ENCODE measurements at regions not wholly inside any gene's neighbourhood (a gene's known extent, or its start where the extent isn't known, plus 50 kb on each side); places are given as distances from the start of the nearest gene placed in this dataset.

DNA sequence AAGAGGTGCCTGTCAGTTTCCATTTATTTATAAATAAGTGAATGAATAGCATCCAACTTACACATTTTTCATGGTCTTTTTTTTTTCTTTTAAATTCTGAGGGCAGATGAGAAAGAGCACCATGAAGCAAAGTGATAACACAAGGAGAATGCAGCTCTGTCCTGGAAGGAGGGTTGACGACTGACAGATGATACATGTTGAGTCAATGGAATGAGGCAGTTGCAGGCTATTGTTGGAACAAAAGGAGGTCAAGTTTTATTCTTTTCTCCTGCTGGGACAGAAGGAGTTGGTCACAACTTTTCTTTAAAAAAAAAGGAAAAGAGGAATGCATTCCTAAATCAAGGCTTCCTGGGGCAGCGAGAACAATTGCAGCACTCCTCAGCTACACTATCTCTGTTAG lies 119.9 kb upstream of the PLEKHG7 start:
- DNase-seq: no peak

DNA sequence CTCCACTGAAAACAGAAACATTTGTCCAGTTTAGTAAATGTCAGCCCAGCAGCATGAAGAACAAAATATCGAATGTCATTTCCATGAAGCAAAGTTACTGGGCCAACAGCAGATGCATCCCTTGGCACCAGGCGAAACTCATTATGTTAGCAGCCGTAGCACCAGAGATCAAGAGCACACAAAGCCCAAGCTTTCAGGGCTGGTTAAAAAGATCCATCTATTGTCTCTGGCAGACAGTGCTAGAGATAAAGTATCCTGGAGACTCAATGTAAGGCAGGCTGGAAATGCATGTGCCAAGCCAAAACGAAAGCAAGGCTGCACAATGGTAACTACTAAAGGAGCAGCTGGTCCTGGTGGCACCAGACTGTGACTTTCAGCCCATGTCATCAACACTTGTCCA lies 120.3 kb upstream of the PLEKHG7 start:
- DNase-seq: no peak

DNA sequence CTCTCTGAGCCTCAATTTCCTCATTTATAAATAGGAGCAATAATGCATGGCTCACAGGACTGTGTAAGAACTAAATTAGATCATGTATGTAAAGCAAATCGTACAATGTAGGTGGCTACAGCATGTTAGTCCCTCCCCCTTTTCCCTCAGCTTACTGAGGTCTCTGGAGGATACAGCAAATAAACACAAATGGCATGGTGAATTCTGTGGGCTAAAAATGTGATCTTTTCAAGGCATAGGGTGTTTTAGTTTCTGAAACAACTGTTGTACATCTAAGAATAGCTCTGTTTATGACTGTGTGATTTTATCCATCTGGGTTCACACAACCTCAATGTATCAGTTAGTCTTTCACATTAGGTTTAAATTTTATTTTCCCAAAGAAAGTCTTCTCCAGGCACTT lies 121.2 kb upstream of the PLEKHG7 start:
- DNase-seq: no peak

GRCh38 chr12:92574911-92575570 lies 127.7 kb upstream of the PLEKHG7 start:
- no peak for DNase-seq

GRCh38 chr12:92574051-92574783 lies 128.6 kb upstream of the PLEKHG7 start:
- no peak for DNase-seq

GRCh38 chr12:92573104-92573503 lies 129.7 kb upstream of the PLEKHG7 start:
- DNase-seq: no peak

DNA sequence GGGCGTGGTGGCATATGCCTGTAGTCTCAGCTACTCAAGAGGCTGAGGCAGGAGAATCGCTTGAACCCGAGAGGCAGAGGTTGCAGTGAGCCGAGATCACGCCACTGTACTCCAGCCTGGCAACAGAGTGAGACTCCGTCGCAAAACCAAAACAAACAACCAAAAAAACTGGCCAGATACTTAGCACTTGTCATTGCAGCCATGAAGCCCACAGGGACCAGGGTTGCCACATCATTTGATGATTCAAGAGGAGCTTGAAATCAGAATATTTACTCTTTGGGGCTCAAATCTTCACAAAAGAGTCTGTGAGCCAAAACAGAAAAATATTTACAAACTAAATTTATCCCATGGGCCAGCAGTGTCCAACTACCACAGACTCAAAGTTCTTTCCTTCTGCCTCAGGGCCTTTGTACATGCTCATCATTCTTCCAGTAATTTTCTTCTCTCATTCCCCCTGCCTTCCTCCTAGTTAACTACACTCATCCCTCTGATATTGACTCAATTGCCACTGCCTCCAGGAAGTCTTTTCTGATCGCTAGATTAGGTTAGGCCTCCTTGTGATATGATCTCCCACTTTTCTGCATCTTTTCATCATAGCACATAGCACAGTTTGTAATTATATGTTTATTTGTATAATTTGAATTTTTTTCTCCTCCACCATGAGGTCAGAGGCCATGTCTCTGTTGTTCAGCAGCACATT lies 130.8 kb upstream of the PLEKHG7 start:
- DNase-seq: no peak

- DNase-seq: no peak
These were observed 131.6 kb upstream of the PLEKHG7 start for GRCh38 chr12:92571169-92571568.

DNA sequence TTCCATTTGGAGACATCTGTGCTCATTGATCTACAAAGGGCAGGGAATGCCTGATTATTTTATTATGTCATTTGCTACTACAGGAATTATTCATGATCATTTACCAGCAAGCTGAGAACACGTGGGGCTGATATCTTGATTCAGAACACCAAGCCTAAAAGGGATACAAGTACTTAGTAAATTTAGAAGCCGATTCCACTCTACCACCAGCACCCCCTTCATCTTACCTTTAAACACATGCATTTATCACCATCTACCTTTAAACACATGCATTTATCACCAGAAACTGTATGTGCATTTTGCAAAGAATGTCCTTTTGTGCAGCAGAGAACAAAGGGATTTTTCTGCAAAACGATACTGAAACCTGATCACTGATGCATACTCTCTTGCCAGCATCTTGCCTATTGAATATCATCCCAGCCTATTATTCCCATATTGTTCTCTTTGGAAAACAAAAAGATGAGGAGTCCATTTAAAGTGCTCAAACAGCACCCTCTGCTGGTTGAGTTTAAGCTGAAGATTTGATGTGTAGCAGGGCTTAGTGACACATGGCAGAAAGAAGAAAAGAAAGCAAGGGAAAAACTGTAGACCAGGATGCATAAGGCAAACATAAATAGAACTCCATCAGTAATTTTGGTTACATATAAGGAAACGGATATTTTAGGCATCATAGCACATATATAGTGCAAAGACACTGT lies 132.6 kb upstream of the PLEKHG7 start:
- DNase-seq: peak in 37 of 56 donors; percentile 4 to 90 (median 25)

DNA sequence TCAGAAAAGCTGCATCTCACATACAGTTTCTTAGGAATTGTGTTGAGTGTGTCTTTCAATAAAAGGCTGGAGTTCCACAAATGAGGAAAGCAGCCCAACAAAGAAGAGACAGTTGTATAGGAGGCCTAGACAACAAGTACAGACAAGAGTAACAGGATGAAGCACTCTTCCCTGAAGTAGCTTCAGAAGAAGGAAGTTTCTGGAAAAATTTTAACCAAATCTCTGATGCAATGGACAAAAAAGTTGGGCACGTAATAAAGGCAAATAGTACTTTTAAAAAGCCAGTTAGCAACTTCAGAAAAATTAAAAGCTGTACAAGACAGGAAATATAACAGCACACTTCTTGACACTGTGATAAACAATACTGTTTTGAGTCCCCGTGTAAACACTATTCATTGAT lies 134.1 kb upstream of the PLEKHG7 start:
- DNase-seq: no peak

DNA sequence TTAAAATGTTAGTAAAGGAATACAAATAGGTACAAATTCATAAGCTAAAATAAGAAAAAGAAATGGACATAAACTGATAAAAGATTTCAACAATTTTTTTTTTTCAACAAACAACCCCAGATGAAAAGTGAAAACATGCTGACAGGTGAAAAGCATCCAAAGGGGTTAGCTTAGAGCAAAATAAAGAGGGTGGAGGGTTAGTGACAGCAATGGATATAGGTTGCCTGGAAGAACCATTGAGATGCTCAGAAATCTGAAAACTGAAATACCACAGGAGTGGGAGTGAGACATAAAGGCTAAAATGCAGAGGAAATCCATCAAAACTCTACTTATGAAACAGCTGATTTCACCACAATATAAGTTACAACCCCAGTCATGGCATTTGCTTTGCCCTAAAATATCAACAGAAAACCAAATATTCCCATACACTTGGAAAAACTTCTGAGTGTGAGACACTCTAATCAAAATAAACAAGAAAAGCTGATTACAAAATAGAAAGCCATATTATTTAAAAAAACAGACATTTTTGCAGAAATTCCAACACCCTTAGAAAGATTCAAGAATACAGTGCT lies 136.3 kb upstream of the PLEKHG7 start:
- DNase-seq: no peak

- DNase-seq: no peak
These were observed 139.0 kb upstream of the PLEKHG7 start for GRCh38 chr12:92563819-92564218.

DNA sequence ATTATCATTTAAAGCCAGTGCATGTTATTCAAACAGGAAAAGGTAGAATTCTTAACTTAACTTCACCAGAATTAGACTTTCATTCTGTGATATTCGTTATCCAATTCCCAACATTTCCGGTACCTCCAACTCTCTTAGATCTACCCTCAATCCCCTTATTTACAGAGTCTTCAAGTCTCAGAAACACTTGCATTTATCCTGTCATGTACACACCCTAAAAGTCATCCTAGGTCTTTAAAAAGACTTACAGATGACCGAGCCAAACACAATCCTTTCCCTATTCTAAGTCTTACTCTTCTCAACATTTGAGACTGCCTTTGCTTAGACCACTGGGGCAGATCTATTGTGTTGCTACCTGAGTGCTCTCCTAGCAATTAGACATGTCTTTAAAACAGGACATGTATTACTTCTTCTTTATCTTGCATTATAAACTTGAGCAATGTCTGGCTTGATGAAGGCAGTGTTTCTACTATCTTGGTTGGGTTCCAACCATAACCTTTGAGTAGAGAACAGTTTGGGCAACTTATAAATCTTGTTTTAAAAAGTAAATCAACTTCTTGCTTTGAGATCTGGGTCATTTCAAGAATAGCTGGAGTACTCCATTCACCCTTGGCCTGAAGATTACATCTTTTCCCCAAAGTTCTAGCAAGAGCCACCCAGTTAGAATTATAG lies 140.6 kb upstream of the PLEKHG7 start:
- DNase-seq: no peak

DNA sequence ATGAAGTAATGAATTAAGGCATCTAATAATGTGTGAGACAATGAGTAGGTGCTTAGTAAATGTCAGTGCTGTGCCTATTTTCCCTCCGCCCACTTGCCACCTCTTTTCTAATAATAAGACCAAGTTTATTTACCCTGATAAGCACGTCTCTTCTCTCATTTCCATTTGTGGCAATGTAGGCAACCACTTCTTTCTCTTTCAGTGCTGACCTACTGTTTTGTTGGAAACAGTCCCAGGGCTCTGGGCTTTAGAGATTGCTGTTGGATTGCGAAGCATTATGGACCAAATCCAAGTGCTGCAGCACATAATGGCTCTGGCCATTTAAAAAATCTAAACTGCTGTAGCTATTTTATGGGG lies 141.3 kb upstream of the PLEKHG7 start:
- DNase-seq: peak in 7 of 56 donors; percentile 2 to 37 (median 7)

- DNase-seq: no peak
These were observed 141.9 kb upstream of the PLEKHG7 start for GRCh38 chr12:92560713-92561542.

DNA sequence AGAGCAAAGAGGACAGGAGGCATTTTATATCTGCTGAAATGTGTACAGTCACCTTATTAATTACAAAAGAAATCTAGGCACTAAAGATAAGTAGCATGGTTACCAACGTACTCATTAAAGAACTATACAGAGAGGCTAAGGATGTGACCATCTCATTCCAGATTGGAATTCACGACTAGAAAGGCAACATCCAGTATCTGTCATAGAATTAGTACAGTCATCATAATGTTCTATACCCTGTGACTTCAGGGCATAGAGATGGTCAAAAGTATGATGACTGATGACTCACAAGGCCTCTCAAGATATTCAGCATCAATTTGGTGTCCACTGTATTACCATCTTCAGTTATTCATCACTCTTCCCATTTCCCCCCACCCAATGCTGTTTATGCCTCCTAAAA lies 144.0 kb upstream of the PLEKHG7 start:
- DNase-seq: no peak

DNA sequence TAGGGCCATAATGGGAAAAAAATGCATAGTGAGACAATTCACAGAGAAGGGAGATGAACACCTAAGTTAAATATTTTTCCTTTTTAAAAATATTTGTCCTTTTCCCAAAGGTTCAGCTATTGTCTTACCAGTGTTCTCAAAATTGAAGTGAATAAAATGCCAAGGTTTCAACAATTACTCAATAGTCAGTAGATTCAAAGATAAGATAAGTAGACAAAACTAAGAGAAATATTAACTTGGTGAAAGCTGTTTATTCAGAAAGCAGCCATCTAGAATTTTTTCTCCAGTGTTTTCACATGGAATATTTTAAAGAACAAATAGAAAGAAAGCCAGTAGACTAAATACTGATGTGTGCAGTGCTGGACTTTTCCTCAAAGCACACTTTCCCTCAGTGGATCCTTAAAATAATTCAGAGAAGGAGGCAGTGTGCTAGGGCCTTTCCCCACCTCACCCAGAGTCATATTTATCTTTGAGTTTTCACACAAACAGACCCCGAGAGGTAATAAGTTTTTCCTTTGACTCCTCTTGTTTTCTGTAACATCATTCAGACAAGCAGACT lies 144.5 kb upstream of the PLEKHG7 start:
- DNase-seq: no peak

- no peak for DNase-seq
These were observed 145.4 kb upstream of the PLEKHG7 start for GRCh38 chr12:92557422-92557724.

DNA sequence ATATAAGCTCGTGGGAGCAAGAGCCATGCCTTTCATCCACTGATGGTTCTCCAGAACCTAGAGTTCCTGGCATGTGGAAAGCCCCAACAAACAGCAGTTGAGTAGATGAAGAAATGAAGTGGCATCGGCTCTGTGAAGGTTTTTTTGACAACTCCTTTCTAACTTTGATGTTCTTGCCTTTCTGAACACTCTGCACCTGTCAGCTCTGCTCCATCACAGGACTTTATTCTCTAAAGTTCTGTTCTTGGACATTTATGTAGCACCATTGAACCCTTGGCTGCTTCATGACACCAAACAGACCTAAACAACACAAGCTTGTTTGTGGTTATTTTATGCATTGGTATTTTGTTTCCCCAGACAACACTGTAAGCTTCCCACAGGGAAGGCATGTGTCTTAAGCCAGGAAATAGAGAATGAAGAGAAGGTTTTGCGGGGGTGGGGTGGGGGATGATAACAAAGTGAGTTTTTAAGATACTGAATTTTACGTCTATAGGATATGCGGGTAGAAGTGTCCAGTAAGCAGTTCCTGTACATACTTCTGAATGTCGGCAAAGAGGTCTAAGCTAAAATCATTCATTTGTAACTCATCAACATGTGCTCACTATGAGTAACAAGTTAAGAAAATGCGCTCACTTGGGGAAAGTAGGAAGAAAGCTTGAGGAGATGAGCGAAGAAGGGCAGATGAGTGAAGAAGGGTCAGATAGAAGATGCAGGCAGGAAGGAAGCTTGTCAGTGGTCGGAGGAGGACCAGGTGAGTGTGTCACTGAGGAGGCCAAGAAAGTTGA lies 146.0 kb upstream of the PLEKHG7 start:
- no peak for DNase-seq

Data from amygdala (tissue), 56 donors.